ENCODE measurements at regions not wholly inside any gene's neighbourhood (a gene's known extent, or its start where the extent isn't known, plus 50 kb on each side); places are given as distances from the start of the nearest gene placed in this dataset.

- Histone ChIP-seq H4K5ac (ENCODE audit: low read length) (no peak overlapping the region), H3K27me3 (ENCODE audit: insufficient read depth, low read length, poor library complexity) (no peaks in the 10 kb centered on the region), H3K36me3 (ENCODE audit: control insufficient read depth, insufficient read depth, low read length) (no peaks in the 10 kb centered on the region), H3K23ac (ENCODE audit: low read length) (no peak overlapping the region), H3K79me1 (ENCODE audit: low read length) (no peaks in the 10 kb centered on the region), H3K4ac (ENCODE audit: low read depth, low read length) (no peak overlapping the region), H3K9ac (ENCODE audit: low read length) (no peak overlapping the region), H3K27ac (ENCODE audit: low read depth, low read length) (no peak overlapping the region), H3K4me3 (ENCODE audit: low read length) (no peak overlapping the region), H4K8ac (ENCODE audit: low read depth, low read length) (no peak overlapping the region), H3K79me2 (ENCODE audit: control insufficient read depth, insufficient read depth, low read length) (no peaks in the 10 kb centered on the region), H2BK5ac (ENCODE audit: low read length) (no peak overlapping the region), H3K18ac (ENCODE audit: low read length) (no peak overlapping the region), H2AK5ac (ENCODE audit: low read length) (no peak overlapping the region), H2BK120ac (ENCODE audit: low read depth, low read length) (no peak overlapping the region), H3K56ac (ENCODE audit: low read length) (no peak overlapping the region), H2BK15ac (replicated peaks; ENCODE audit: low read depth) (no peak overlapping the region), H3K4me1 (ENCODE audit: control insufficient read depth, low read depth, low read length) (no peaks in the 10 kb centered on the region), H3K4me2 (ENCODE audit: low read length) (no peak overlapping the region)
- WGBS (ENCODE audit: extremely low coverage, insufficient coverage, low lambda C conversion rate), result no CpG with 5 or more reads among the region's 12 CpGs
- DNase-seq, result no peak
These were observed 340.7 kb downstream of the FOXL1 start for GRCh38 chr16:86919078-86919477.

DNA sequence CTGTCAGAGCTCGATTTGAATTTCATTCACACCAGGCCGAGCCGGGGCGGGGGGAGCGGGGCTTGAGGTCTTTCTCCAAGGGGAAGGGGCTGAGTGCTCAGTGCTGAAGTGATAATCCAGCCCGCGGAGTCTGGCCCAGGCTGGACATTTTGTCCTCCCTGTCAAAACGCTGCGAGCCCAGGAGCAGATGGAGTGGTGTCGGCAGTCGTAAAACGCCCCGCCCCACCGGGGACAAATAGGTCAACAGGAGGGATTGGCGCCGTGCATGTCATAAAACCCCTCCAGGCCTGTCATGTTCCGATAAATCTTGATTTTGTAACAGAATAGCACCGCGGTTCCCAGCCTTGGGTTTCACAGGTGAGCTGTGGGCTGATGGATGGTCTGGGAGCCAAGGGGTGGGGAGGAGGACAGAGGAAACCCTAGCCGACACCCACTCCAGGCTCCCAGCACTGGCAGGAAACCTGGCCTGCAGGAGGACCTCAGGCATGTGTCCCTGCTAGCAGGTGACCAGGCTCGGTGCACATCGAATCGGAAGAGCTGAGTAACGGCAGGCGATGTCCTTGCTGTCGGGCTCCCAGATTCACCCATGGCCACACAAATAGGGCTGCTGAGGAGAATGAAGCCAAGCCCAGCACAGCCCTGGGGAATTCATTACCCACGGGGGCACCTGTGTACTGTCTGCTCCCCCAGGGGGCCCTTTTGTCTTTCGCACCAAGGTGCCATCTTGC is 341.4 kb downstream of the FOXL1 start:
- Histone ChIP-seq H3K4me3 (ENCODE audit: low read length) (no peak overlapping the region), H2BK5ac (ENCODE audit: low read length) (no peak overlapping the region), H3K27ac (ENCODE audit: low read depth, low read length) (no peak overlapping the region), H3K23ac (ENCODE audit: low read length) (no peak overlapping the region), H2AK5ac (ENCODE audit: low read length) (no peak overlapping the region), H3K36me3 (ENCODE audit: control insufficient read depth, insufficient read depth, low read length) (no peaks in the 10 kb centered on the region), H4K8ac (ENCODE audit: low read depth, low read length) (no peak overlapping the region), H3K79me2 (ENCODE audit: control insufficient read depth, insufficient read depth, low read length) (no peaks in the 10 kb centered on the region), H3K18ac (ENCODE audit: low read length) (no peak overlapping the region), H3K27me3 (ENCODE audit: insufficient read depth, low read length, poor library complexity) (no peaks in the 10 kb centered on the region), H3K4me2 (ENCODE audit: low read length) (no peak overlapping the region), H3K4me1 (ENCODE audit: control insufficient read depth, low read depth, low read length) (no peaks in the 10 kb centered on the region), H3K79me1 (ENCODE audit: low read length) (no peaks in the 10 kb centered on the region), H3K4ac (ENCODE audit: low read depth, low read length) (no peak overlapping the region), H2BK15ac (replicated peaks; ENCODE audit: low read depth) (no peak overlapping the region), H3K9ac (ENCODE audit: low read length) (no peak overlapping the region), H4K5ac (ENCODE audit: low read length) (no peak overlapping the region), H2BK120ac (ENCODE audit: low read depth, low read length) (no peak overlapping the region), H3K56ac (ENCODE audit: low read length) (no peak overlapping the region)
- no peak for DNase-seq
- WGBS (ENCODE audit: extremely low coverage, insufficient coverage, low lambda C conversion rate), result no CpG with 5 or more reads among the region's 28 CpGs

GRCh38 chr16:86921289-86921688 is 342.9 kb downstream of the FOXL1 start:
- Histone ChIP-seq H3K9ac (ENCODE audit: low read length) (no peak overlapping the region), H3K79me2 (ENCODE audit: control insufficient read depth, insufficient read depth, low read length) (no peaks in the 10 kb centered on the region), H2AK5ac (ENCODE audit: low read length) (no peak overlapping the region), H3K4ac (ENCODE audit: low read depth, low read length) (no peak overlapping the region), H2BK15ac (replicated peaks; ENCODE audit: low read depth) (no peak overlapping the region), H3K18ac (ENCODE audit: low read length) (no peak overlapping the region), H4K8ac (ENCODE audit: low read depth, low read length) (no peak overlapping the region), H3K4me1 (ENCODE audit: control insufficient read depth, low read depth, low read length) (no peaks in the 10 kb centered on the region), H3K23ac (ENCODE audit: low read length) (no peak overlapping the region), H4K5ac (ENCODE audit: low read length) (no peak overlapping the region), H3K56ac (ENCODE audit: low read length) (no peak overlapping the region), H2BK120ac (ENCODE audit: low read depth, low read length) (no peak overlapping the region), H3K27me3 (ENCODE audit: insufficient read depth, low read length, poor library complexity) (no peaks in the 10 kb centered on the region), H3K36me3 (ENCODE audit: control insufficient read depth, insufficient read depth, low read length) (no peaks in the 10 kb centered on the region), H3K27ac (ENCODE audit: low read depth, low read length) (no peak overlapping the region), H3K4me2 (ENCODE audit: low read length) (no peak overlapping the region), H3K4me3 (ENCODE audit: low read length) (no peak overlapping the region), H2BK5ac (ENCODE audit: low read length) (no peak overlapping the region), H3K79me1 (ENCODE audit: low read length) (no peaks in the 10 kb centered on the region)
- WGBS (ENCODE audit: extremely low coverage, insufficient coverage, low lambda C conversion rate), result no CpG with 5 or more reads among the region's 4 CpGs
- no peak for DNase-seq

DNA sequence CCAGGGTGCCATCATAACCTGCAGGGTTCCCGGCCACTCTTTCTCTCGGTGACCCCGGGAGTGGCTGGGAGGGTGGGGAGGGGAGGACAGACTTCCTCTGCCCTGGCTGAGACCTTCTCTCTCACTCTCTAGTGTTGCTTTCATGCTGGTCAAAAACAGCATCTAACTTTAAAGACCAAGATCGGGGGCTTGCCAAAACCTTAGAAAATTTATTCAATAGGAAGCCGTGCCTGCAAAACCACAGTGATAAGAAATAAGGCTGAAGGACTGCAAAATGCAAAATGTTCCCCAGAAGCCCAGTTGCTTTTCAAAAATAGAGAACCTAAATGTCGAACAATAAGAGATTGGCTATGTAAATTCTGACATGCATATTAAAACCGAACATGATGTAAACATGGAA is 344.0 kb downstream of the FOXL1 start:
- Histone ChIP-seq H3K18ac (ENCODE audit: low read length) (no peak overlapping the region), H3K79me1 (ENCODE audit: low read length) (no peaks in the 10 kb centered on the region), H3K23ac (ENCODE audit: low read length) (no peak overlapping the region), H3K4me3 (ENCODE audit: low read length) (no peak overlapping the region), H3K79me2 (ENCODE audit: control insufficient read depth, insufficient read depth, low read length) (no peaks in the 10 kb centered on the region), H3K56ac (ENCODE audit: low read length) (no peak overlapping the region), H2BK120ac (ENCODE audit: low read depth, low read length) (no peak overlapping the region), H3K9ac (ENCODE audit: low read length) (no peak overlapping the region), H2BK15ac (replicated peaks; ENCODE audit: low read depth) (no peak overlapping the region), H2AK5ac (ENCODE audit: low read length) (no peak overlapping the region), H2BK5ac (ENCODE audit: low read length) (no peak overlapping the region), H3K27me3 (ENCODE audit: insufficient read depth, low read length, poor library complexity) (no peaks in the 10 kb centered on the region), H4K5ac (ENCODE audit: low read length) (no peak overlapping the region), H3K4me1 (ENCODE audit: control insufficient read depth, low read depth, low read length) (no peaks in the 10 kb centered on the region), H3K4me2 (ENCODE audit: low read length) (no peak overlapping the region), H3K4ac (ENCODE audit: low read depth, low read length) (no peak overlapping the region), H3K27ac (ENCODE audit: low read depth, low read length) (no peak overlapping the region), H3K36me3 (ENCODE audit: control insufficient read depth, insufficient read depth, low read length) (no peaks in the 10 kb centered on the region), H4K8ac (ENCODE audit: low read depth, low read length) (no peak overlapping the region)
- WGBS (ENCODE audit: extremely low coverage, insufficient coverage, low lambda C conversion rate), result no CpG with 5 or more reads among the region's 7 CpGs
- no peak for DNase-seq

DNA sequence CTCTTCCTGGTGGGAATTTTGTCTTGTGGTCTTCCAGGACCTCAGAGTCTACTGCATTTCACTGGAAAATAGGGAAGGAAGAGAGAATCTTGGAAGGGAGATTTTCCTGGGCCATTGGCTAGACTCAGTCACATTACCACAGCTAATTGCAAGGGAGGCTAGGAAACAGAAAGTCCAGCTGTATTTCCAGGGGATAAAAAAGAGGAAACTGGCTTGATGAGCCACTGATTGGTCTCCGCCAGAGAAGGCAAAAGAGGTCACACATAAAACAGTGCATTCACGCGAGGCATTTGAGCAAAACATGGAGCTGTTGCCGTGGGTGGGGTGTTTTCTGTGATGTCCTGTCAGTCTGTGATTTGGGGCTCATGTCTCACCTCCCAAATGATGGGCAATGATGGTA is 345.3 kb downstream of the FOXL1 start:
- no peak overlapping the region for H2AK5ac ChIP-seq (ENCODE audit: low read length)
- H3K18ac ChIP-seq (ENCODE audit: low read length), result no peak overlapping the region
- H3K4me1 ChIP-seq (ENCODE audit: control insufficient read depth, low read depth, low read length), result peaks cover 4% of the 10 kb centered on the region
- no peak overlapping the region for H3K4me3 ChIP-seq (ENCODE audit: low read length)
- no peak for DNase-seq
- no peak overlapping the region for H2BK120ac ChIP-seq (ENCODE audit: low read depth, low read length)
- H3K79me2 ChIP-seq (ENCODE audit: control insufficient read depth, insufficient read depth, low read length), result no peaks in the 10 kb centered on the region
- no peak overlapping the region for H3K56ac ChIP-seq (ENCODE audit: low read length)
- no peak overlapping the region for H4K5ac ChIP-seq (ENCODE audit: low read length)
- no peaks in the 10 kb centered on the region for H3K36me3 ChIP-seq (ENCODE audit: control insufficient read depth, insufficient read depth, low read length)
- no peak overlapping the region for H2BK5ac ChIP-seq (ENCODE audit: low read length)
- no peak overlapping the region for H3K23ac ChIP-seq (ENCODE audit: low read length)
- WGBS (ENCODE audit: extremely low coverage, insufficient coverage, low lambda C conversion rate), result no CpG with 5 or more reads among the region's 4 CpGs
- H3K79me1 ChIP-seq (ENCODE audit: low read length), result no peaks in the 10 kb centered on the region
- H3K27me3 ChIP-seq (ENCODE audit: insufficient read depth, low read length, poor library complexity), result no peaks in the 10 kb centered on the region
- H2BK15ac ChIP-seq (replicated peaks; ENCODE audit: low read depth), result no peak overlapping the region
- H4K8ac ChIP-seq (ENCODE audit: low read depth, low read length), result no peak overlapping the region
- H3K9ac ChIP-seq (ENCODE audit: low read length), result no peak overlapping the region
- H3K4me2 ChIP-seq (ENCODE audit: low read length), result no peak overlapping the region
- H3K4ac ChIP-seq (ENCODE audit: low read depth, low read length), result no peak overlapping the region
- H3K27ac ChIP-seq (ENCODE audit: low read depth, low read length), result no peak overlapping the region

- Histone ChIP-seq H4K8ac (ENCODE audit: low read depth, low read length) (no peak overlapping the region), H4K5ac (ENCODE audit: low read length) (no peak overlapping the region), H2BK5ac (ENCODE audit: low read length) (no peak overlapping the region), H3K27ac (ENCODE audit: low read depth, low read length) (no peak overlapping the region), H3K23ac (ENCODE audit: low read length) (no peak overlapping the region), H3K4me3 (ENCODE audit: low read length) (no peak overlapping the region), H3K27me3 (ENCODE audit: insufficient read depth, low read length, poor library complexity) (no peaks in the 10 kb centered on the region), H3K36me3 (ENCODE audit: control insufficient read depth, insufficient read depth, low read length) (no peaks in the 10 kb centered on the region), H3K9ac (ENCODE audit: low read length) (no peak overlapping the region), H3K18ac (ENCODE audit: low read length) (no peak overlapping the region), H3K4me1 (ENCODE audit: control insufficient read depth, low read depth, low read length) (peaks cover 8% of the 10 kb centered on the region), H2AK5ac (ENCODE audit: low read length) (no peak overlapping the region), H2BK120ac (ENCODE audit: low read depth, low read length) (no peak overlapping the region), H3K79me1 (ENCODE audit: low read length) (no peaks in the 10 kb centered on the region), H3K4me2 (ENCODE audit: low read length) (no peak overlapping the region), H2BK15ac (replicated peaks; ENCODE audit: low read depth) (no peak overlapping the region), H3K4ac (ENCODE audit: low read depth, low read length) (no peak overlapping the region), H3K79me2 (ENCODE audit: control insufficient read depth, insufficient read depth, low read length) (no peaks in the 10 kb centered on the region), H3K56ac (ENCODE audit: low read length) (no peak overlapping the region)
- no CpG with 5 or more reads among the region's 6 CpGs for WGBS (ENCODE audit: extremely low coverage, insufficient coverage, low lambda C conversion rate)
- no peak for DNase-seq
These were observed 346.2 kb downstream of the FOXL1 start for GRCh38 chr16:86924537-86924936.
